CD8-positive, alpha-beta memory T cell (primary cell): ENCODE measurements at regions not wholly inside any gene's neighbourhood (a gene's known extent, or its start where the extent isn't known, plus 50 kb on each side); places are given as distances from the start of the nearest gene placed in this dataset.
A peak's percentile ranks its signal among the peaks of the same experiment; 100 is the strongest.

Experiments used
- CTCF ChIA-PET: fragments of 350-600 bp; sonication (Branson Sonifier 250); formaldehyde crosslinking; loops from one replicate; lab custom pipeline; 2021; ENCODE audit warnings: antibody characterized with exemption; lab: Charles Lee
- POLR2A ChIA-PET: fragments of 350-600 bp; sonication (Branson Sonifier 250); formaldehyde crosslinking; loops from one replicate; lab custom pipeline; 2021; ENCODE audit warnings: antibody characterized with exemption; lab: Charles Lee
- DNase-seq, 5 donors: peaks; one replicate each; pipeline versions ENCODE4 v3.0.0 to v3.0.0-alpha.2; 2020 to 2022; ENCODE audit warnings: mixed read lengths in 1 of 5
- H3K27ac ChIP-seq: one replicate; pipeline ENCODE4 v1.7.0; 2013; ENCODE audit warnings: low read depth, mild to moderate bottlenecking, low read length, moderate library complexity
- H3K27me3 ChIP-seq: 2 replicates; pipeline ENCODE4 v1.7.0; 2013; ENCODE audit warnings: low read length, mild to moderate bottlenecking; ENCODE audit not compliant: insufficient read depth, poor library complexity, severe bottlenecking
- H3K36me3 ChIP-seq: 2 replicates; pipeline ENCODE4 v1.7.0; 2013; ENCODE audit warnings: mild to moderate bottlenecking, low read length, moderate library complexity; ENCODE audit not compliant: insufficient read depth
- H3K4me1 ChIP-seq: 2 replicates; pipeline ENCODE4 v1.7.0; 2013; ENCODE audit warnings: mild to moderate bottlenecking, low read length, moderate library complexity; ENCODE audit not compliant: insufficient read depth
- H3K4me3 ChIP-seq: 2 replicates; pipeline ENCODE4 v1.7.0; 2013; ENCODE audit warnings: mild to moderate bottlenecking, low read length
- H3K9me3 ChIP-seq: 2 replicates; pipeline ENCODE4 v1.7.0; 2013; ENCODE audit warnings: mild to moderate bottlenecking, low read length
- H3K27ac Mint-ChIP-seq, 8 donors: one replicate each; pipeline ENCODE4 v1.8.0; 2020 to 2021; ENCODE audit warnings: mixed read lengths in 8 of 8, mild to moderate bottlenecking in 6 of 8, inconsistent platforms in 3 of 8, moderate library complexity in 3 of 8
- H3K27me3 Mint-ChIP-seq, 2 donors: one replicate each; pipeline ENCODE4 v1.8.0; 2020 to 2021; ENCODE audit warnings: mixed read lengths in 2 of 2, mild to moderate bottlenecking in 1 of 2, moderate library complexity in 1 of 2
- H3K36me3 Mint-ChIP-seq, 3 donors: one replicate each; pipeline ENCODE4 v1.8.0; 2020 to 2021; ENCODE audit warnings: mixed read lengths in 3 of 3, inconsistent platforms in 1 of 3, mild to moderate bottlenecking in 1 of 3
- H3K4me1 Mint-ChIP-seq, 3 donors: one replicate each; pipeline ENCODE4 v1.8.0; 2020 to 2021; ENCODE audit warnings: mixed read lengths in 3 of 3, inconsistent platforms in 1 of 3, mild to moderate bottlenecking in 1 of 3
- H3K4me3 Mint-ChIP-seq, 7 donors: one replicate each; pipeline ENCODE4 v1.8.0; 2020 to 2021; ENCODE audit warnings: mixed read lengths in 7 of 7, mild to moderate bottlenecking in 6 of 7, moderate library complexity in 4 of 7, inconsistent platforms in 2 of 7
- H3K9me3 Mint-ChIP-seq, 5 donors: one replicate each; pipeline ENCODE4 v1.8.0; 2020 to 2022; ENCODE audit warnings: mixed read lengths in 5 of 5, mild to moderate bottlenecking in 3 of 5, moderate library complexity in 2 of 5, inconsistent platforms in 1 of 5

- no peaks in the 10 kb centered on the region for H3K27me3 Mint-ChIP-seq
Measured at GRCh38 chr7:16345979-16346958, 75.1 kb downstream of the CRPPA start.

DNA sequence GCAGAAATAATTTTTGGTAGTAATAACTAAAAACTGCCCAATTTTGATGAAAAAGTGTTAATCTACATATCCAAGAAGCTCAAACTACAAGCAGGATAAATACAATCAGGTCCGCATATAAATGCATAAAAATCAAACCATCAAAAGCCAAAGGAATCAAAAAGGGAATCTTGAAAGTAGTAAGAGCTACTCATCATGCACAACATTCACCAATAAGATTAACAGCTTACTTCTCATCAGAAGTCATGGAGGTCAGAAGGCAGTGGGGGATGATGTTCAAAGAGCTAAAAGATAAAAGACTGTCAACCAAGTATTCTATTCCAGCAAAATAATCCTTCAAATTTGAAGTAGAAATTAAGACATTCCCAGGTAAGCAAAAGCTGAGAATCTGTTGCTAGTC lies 76.4 kb downstream of the CRPPA start:
- DNase-seq: no peak
- no peaks in the 10 kb centered on the region for H3K9me3 ChIP-seq
- H3K4me1 ChIP-seq: peaks cover 17% of the 10 kb centered on the region
- Mint-ChIP-seq H3K36me3 (peaks cover 0 to 5% (median 2%) of the 10 kb centered on the region in 3 donors), H3K27me3 (no peaks in the 10 kb centered on the region), H3K27ac (no peak overlapping the region), H3K4me1 (peaks cover 16 to 27% (median 19%) of the 10 kb centered on the region in 3 donors), H3K4me3 (no peak overlapping the region), H3K9me3 (peaks cover 6 to 26% (median 20%) of the 10 kb centered on the region in 5 donors)
- H3K4me3 ChIP-seq: no peak overlapping the region
- H3K27me3 ChIP-seq: no peaks in the 10 kb centered on the region
- no peaks in the 10 kb centered on the region for H3K36me3 ChIP-seq
- POLR2A ChIA-PET: no interaction called here
- CTCF ChIA-PET: no interaction called here
- H3K27ac ChIP-seq: no peak overlapping the region

More at GRCh38 chr7:16345979-16346958, 75.1 kb downstream of the CRPPA start:
- H3K36me3 ChIP-seq: no peaks in the 10 kb centered on the region
- no peaks in the 10 kb centered on the region for H3K9me3 ChIP-seq
- Mint-ChIP-seq H3K27ac (peak overlapping the region in 1 of 8 donors; percentile 4), H3K9me3 (peaks cover 9 to 32% (median 26%) of the 10 kb centered on the region in 5 donors), H3K4me1 (peaks cover 16 to 27% (median 19%) of the 10 kb centered on the region in 3 donors), H3K36me3 (peaks cover 2 to 5% (median 5%) of the 10 kb centered on the region in 3 donors), H3K4me3 (peak overlapping the region in 4 of 7 donors; percentile 2 to 46 (median 16))
- ChIA-PET POLR2A (interaction anchor here (1.0 kb wide), 1 partner anchor 74 kb away, joined by 5 read pairs; no protein-coding TSS in a partner anchor), CTCF (no interaction called here)
- H3K27ac ChIP-seq: no peak overlapping the region
- H3K27me3 ChIP-seq: no peaks in the 10 kb centered on the region
- peak in 1 of 5 donors; percentile 19 for DNase-seq
- no peak overlapping the region for H3K4me3 ChIP-seq
- H3K4me1 ChIP-seq: peaks cover 17% of the 10 kb centered on the region

GRCh38 chr7:16343612-16344011 lies 77.7 kb downstream of the CRPPA start:
- peaks cover 5 to 16% (median 10%) of the 10 kb centered on the region in 5 donors for H3K9me3 Mint-ChIP-seq
- H3K27ac Mint-ChIP-seq: no peak overlapping the region
- no peak overlapping the region for H3K27ac ChIP-seq
- ChIA-PET POLR2A (no interaction called here), CTCF (no interaction called here)
- no peak for DNase-seq
- H3K27me3 ChIP-seq: no peaks in the 10 kb centered on the region
- no peaks in the 10 kb centered on the region for H3K9me3 ChIP-seq
- peaks cover 0 to 2% (median 0%) of the 10 kb centered on the region in 3 donors for H3K36me3 Mint-ChIP-seq
- no peak overlapping the region for H3K4me3 ChIP-seq
- peaks cover 16 to 27% (median 19%) of the 10 kb centered on the region in 3 donors for H3K4me1 Mint-ChIP-seq
- H3K4me1 ChIP-seq: peaks cover 17% of the 10 kb centered on the region
- H3K27me3 Mint-ChIP-seq: no peaks in the 10 kb centered on the region
- H3K4me3 Mint-ChIP-seq: no peak overlapping the region
- H3K36me3 ChIP-seq: no peaks in the 10 kb centered on the region

GRCh38 chr7:16338065-16338464 lies 83.3 kb downstream of the CRPPA start:
- no peaks in the 10 kb centered on the region for H3K9me3 ChIP-seq
- no peak overlapping the region for H3K4me3 ChIP-seq
- ChIA-PET CTCF (no interaction called here), POLR2A (no interaction called here)
- H3K27ac Mint-ChIP-seq: no peak overlapping the region
- H3K4me3 Mint-ChIP-seq: no peak overlapping the region
- H3K4me1 Mint-ChIP-seq: peaks cover 11 to 18% (median 17%) of the 10 kb centered on the region in 3 donors
- no peak overlapping the region for H3K27ac ChIP-seq
- no peaks in the 10 kb centered on the region for H3K36me3 ChIP-seq
- peaks cover 0 to 1% of the 10 kb centered on the region in 2 donors for H3K27me3 Mint-ChIP-seq
- no peak for DNase-seq
- H3K9me3 Mint-ChIP-seq: peaks cover 8 to 19% (median 12%) of the 10 kb centered on the region in 5 donors
- H3K27me3 ChIP-seq: no peaks in the 10 kb centered on the region
- peaks cover 1 to 9% (median 1%) of the 10 kb centered on the region in 3 donors for H3K36me3 Mint-ChIP-seq
- no peaks in the 10 kb centered on the region for H3K4me1 ChIP-seq

DNA sequence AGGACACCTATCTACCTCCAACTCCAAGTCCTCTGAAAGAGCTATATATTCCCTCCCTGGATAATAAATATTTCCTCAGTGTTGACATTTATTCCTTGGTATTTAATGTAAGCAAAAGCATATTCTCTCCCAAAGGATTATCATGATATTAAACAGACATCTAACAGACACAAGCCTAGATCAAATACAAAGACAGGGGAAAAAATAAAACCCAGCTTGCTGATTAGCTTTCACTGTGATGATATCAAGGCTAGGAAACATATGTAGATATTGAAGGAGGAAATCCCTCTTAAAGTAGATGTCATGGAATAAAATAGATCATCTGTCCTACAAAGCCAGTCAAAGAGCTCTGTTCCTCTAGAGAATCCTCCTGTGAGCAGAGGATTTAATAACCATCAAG lies 95.2 kb downstream of the CRPPA start:
- no peak overlapping the region for H3K27ac ChIP-seq
- H3K4me1 ChIP-seq: no peaks in the 10 kb centered on the region
- H3K36me3 Mint-ChIP-seq: peaks cover 0 to 1% (median 0%) of the 10 kb centered on the region in 3 donors
- H3K9me3 ChIP-seq: no peaks in the 10 kb centered on the region
- ChIA-PET POLR2A (no interaction called here), CTCF (no interaction called here)
- no peak overlapping the region for H3K4me3 Mint-ChIP-seq
- H3K4me1 Mint-ChIP-seq: no peaks in the 10 kb centered on the region
- H3K27me3 Mint-ChIP-seq: no peaks in the 10 kb centered on the region
- no peaks in the 10 kb centered on the region for H3K27me3 ChIP-seq
- H3K4me3 ChIP-seq: no peak overlapping the region
- DNase-seq: no peak
- H3K36me3 ChIP-seq: no peaks in the 10 kb centered on the region
- no peak overlapping the region for H3K27ac Mint-ChIP-seq
- H3K9me3 Mint-ChIP-seq: peaks cover 0 to 4% (median 0%) of the 10 kb centered on the region in 5 donors

GRCh38 chr7:16323313-16323712 lies 98.0 kb downstream of the CRPPA start:
- Histone ChIP-seq H3K4me1 (no peaks in the 10 kb centered on the region), H3K36me3 (no peaks in the 10 kb centered on the region), H3K4me3 (no peak overlapping the region), H3K27me3 (no peaks in the 10 kb centered on the region), H3K9me3 (no peaks in the 10 kb centered on the region), H3K27ac (no peak overlapping the region)
- H3K4me1 Mint-ChIP-seq: no peaks in the 10 kb centered on the region
- H3K9me3 Mint-ChIP-seq: peaks cover 0 to 4% (median 0%) of the 10 kb centered on the region in 5 donors
- no peak for DNase-seq
- H3K4me3 Mint-ChIP-seq: no peak overlapping the region
- H3K27ac Mint-ChIP-seq: no peak overlapping the region
- CTCF ChIA-PET: no interaction called here
- POLR2A ChIA-PET: no interaction called here
- no peaks in the 10 kb centered on the region for H3K36me3 Mint-ChIP-seq
- H3K27me3 Mint-ChIP-seq: no peaks in the 10 kb centered on the region

- Mint-ChIP-seq H3K36me3 (no peaks in the 10 kb centered on the region), H3K9me3 (no peaks in the 10 kb centered on the region), H3K27ac (no peak overlapping the region), H3K4me1 (peaks cover 0 to 3% (median 2%) of the 10 kb centered on the region in 3 donors), H3K4me3 (no peak overlapping the region), H3K27me3 (peaks cover 0 to 3% of the 10 kb centered on the region in 2 donors)
- Histone ChIP-seq H3K4me3 (no peak overlapping the region), H3K27ac (no peak overlapping the region), H3K27me3 (no peaks in the 10 kb centered on the region), H3K36me3 (no peaks in the 10 kb centered on the region), H3K9me3 (no peaks in the 10 kb centered on the region), H3K4me1 (no peaks in the 10 kb centered on the region)
- ChIA-PET POLR2A (no interaction called here), CTCF (no interaction called here)
- DNase-seq: no peak
Measured at GRCh38 chr7:16320099-16320660, 101.2 kb downstream of the CRPPA start.
